Hepatocyte (in vitro differentiated cells): ENCODE measurements at regions not wholly inside any gene's neighbourhood (a gene's known extent, or its start where the extent isn't known, plus 50 kb on each side); places are given as distances from the start of the nearest gene placed in this dataset.

ENCODE experiments used
- DNase-seq: peaks from one replicate; pipeline ENCODE4 v3.0.0-alpha.2; 2016; ENCODE audit warnings: low spot score
- H2AFZ ChIP-seq: fragments of 200-600 bp; sonication (generic); 2 replicates; pipeline ENCODE4 v1.6.0; 2016; ENCODE audit warnings: antibody characterized with exemption, mild to moderate bottlenecking
- H3K27ac ChIP-seq: fragments of 200-600 bp; sonication (generic); 2 replicates; pipeline ENCODE4 v1.5.1; 2016; ENCODE audit warnings: mild to moderate bottlenecking
- H3K27me3 ChIP-seq: fragments of 200-600 bp; sonication (generic); 2 replicates; pipeline ENCODE4 v1.6.1; 2016
- H3K36me3 ChIP-seq: fragments of 200-600 bp; sonication (generic); replicated peaks from 2 replicates; pipeline ENCODE4 v1.5.1; 2016; ENCODE audit warnings: low read depth; ENCODE audit not compliant: insufficient read depth
- H3K4me1 ChIP-seq: fragments of 200-600 bp; sonication (generic); 2 replicates; pipeline ENCODE4 v1.5.1; 2016; ENCODE audit warnings: mild to moderate bottlenecking, moderate library complexity; ENCODE audit not compliant: insufficient read depth
- H3K4me2 ChIP-seq: fragments of 200-600 bp; sonication (generic); 2 replicates; pipeline ENCODE4 v1.6.0; 2016
- H3K4me3 ChIP-seq: fragments of 200-600 bp; sonication (generic); 2 replicates; pipeline ENCODE4 v1.5.1; 2016; ENCODE audit warnings: mild to moderate bottlenecking
- H3K79me2 ChIP-seq: fragments of 200-600 bp; sonication (generic); 2 replicates; pipeline ENCODE4 v1.6.0; 2017; ENCODE audit warnings: mild to moderate bottlenecking
- H3K9me2 ChIP-seq: fragments of 200-600 bp; sonication (generic); replicated peaks from 2 replicates; pipeline ENCODE4 v1.6.0; 2017; ENCODE audit warnings: mild to moderate bottlenecking; ENCODE audit not compliant: insufficient read depth
- H3K9me3 ChIP-seq: fragments of 200-600 bp; sonication (generic); 2 replicates; pipeline ENCODE4 v1.5.1; 2016; ENCODE audit warnings: low read depth, mild to moderate bottlenecking
- H4K20me1 ChIP-seq: fragments of 200-600 bp; sonication (generic); 2 replicates; pipeline ENCODE4 v1.6.0; 2016; ENCODE audit warnings: mild to moderate bottlenecking; ENCODE audit not compliant: insufficient read depth, poor library complexity, severe bottlenecking
- CTCF ChIP-seq: fragments of 200-600 bp; sonication (generic); IDR thresholded peaks from 2 replicates; pipeline ENCODE4 v1.5.1; 2016; ENCODE audit warnings: antibody characterized with exemption, mild to moderate bottlenecking; ENCODE audit not compliant: poor library complexity
- EZH2 ChIP-seq: fragments of 200-600 bp; sonication (generic); IDR thresholded peaks from 2 replicates; pipeline ENCODE4 v1.6.1; 2016; ENCODE audit warnings: antibody characterized with exemption, mild to moderate bottlenecking, borderline replicate concordance
- EZH2phosphoT487 ChIP-seq: fragments of 200-600 bp; sonication (generic); IDR thresholded peaks from one replicate; pipeline ENCODE4 v1.6.1; 2018; ENCODE audit warnings: antibody characterized with exemption, mild to moderate bottlenecking, low read depth, moderate library complexity; ENCODE audit not compliant: unreplicated experiment, severe bottlenecking
- WGBS: methylation state at CpG from one replicate; pipeline ENCODE4 v1.1.6; 2016; ENCODE audit warnings: low lambda C conversion rate; ENCODE audit errors: missing lambda C conversion rate; 5-methylcytosine and 5-hydroxymethylcytosine counted together

GRCh38 chr1:234745276-234745675, 135.3 kb upstream of the IRF2BP2 start:
- H3K4me1 ChIP-seq: peaks cover 35% of the 10 kb centered on the region
- peak overlapping the region; percentile 78 for H3K27ac ChIP-seq
- no peaks in the 10 kb centered on the region for H3K27me3 ChIP-seq
- H2AFZ ChIP-seq: no peak overlapping the region
- no peak overlapping the region for H3K4me2 ChIP-seq
- H3K36me3 ChIP-seq: no peaks in the 10 kb centered on the region
- no peak for TF ChIP-seq EZH2
- no peak for TF ChIP-seq CTCF
- TF ChIP-seq EZH2phosphoT487: no peak
- H3K79me2 ChIP-seq: no peaks in the 10 kb centered on the region
- H4K20me1 ChIP-seq: no peaks in the 10 kb centered on the region
- no peak overlapping the region for H3K4me3 ChIP-seq
- no peaks in the 10 kb centered on the region for H3K9me3 ChIP-seq
- H3K9me2 ChIP-seq: no peaks in the 10 kb centered on the region
- WGBS: 96% methylated on average over 11 of the region's 11 CpGs
- DNase-seq: no peak

- no peaks in the 10 kb centered on the region for H3K9me2 ChIP-seq
- H3K27me3 ChIP-seq: no peaks in the 10 kb centered on the region
- H3K79me2 ChIP-seq: no peaks in the 10 kb centered on the region
- peak; percentile 20 for DNase-seq
- TF ChIP-seq EZH2phosphoT487 (no peak), CTCF (no peak), EZH2 (no peak)
- H3K27ac ChIP-seq: peak overlapping the region; percentile 75
- H3K4me2 ChIP-seq: peak overlapping the region; percentile 44
- no peaks in the 10 kb centered on the region for H4K20me1 ChIP-seq
- H3K4me1 ChIP-seq: peaks cover 35% of the 10 kb centered on the region
- no peaks in the 10 kb centered on the region for H3K36me3 ChIP-seq
- H3K9me3 ChIP-seq: no peaks in the 10 kb centered on the region
- no peak overlapping the region for H3K4me3 ChIP-seq
- 31% methylated on average over 18 of the region's 18 CpGs for WGBS
- H2AFZ ChIP-seq: no peak overlapping the region
These were observed 134.0 kb upstream of the IRF2BP2 start for GRCh38 chr1:234743791-234744611.

GRCh38 chr1:234742622-234743021, 132.6 kb upstream of the IRF2BP2 start:
- no peak overlapping the region for H3K27ac ChIP-seq
- no peak for TF ChIP-seq CTCF
- TF ChIP-seq EZH2: no peak
- TF ChIP-seq EZH2phosphoT487: no peak
- no peaks in the 10 kb centered on the region for H3K27me3 ChIP-seq
- 81% methylated on average over 10 of the region's 10 CpGs for WGBS
- no peaks in the 10 kb centered on the region for H3K9me2 ChIP-seq
- no peaks in the 10 kb centered on the region for H3K36me3 ChIP-seq
- peaks cover 35% of the 10 kb centered on the region for H3K4me1 ChIP-seq
- H3K9me3 ChIP-seq: no peaks in the 10 kb centered on the region
- no peaks in the 10 kb centered on the region for H4K20me1 ChIP-seq
- no peak for DNase-seq
- no peak overlapping the region for H3K4me3 ChIP-seq
- no peak overlapping the region for H3K4me2 ChIP-seq
- no peaks in the 10 kb centered on the region for H3K79me2 ChIP-seq
- no peak overlapping the region for H2AFZ ChIP-seq
